H1 (cell line): ENCODE measurements at regions not wholly inside any gene's neighbourhood (a gene's known extent, or its start where the extent isn't known, plus 50 kb on each side); places are given as distances from the start of the nearest gene placed in this dataset.

ENCODE experiments used
- CTCF ChIA-PET: fragments of 300-600 bp; sonication (Branson Sonifier 250); formaldehyde crosslinking; loops from one replicate; lab custom pipeline; 2021; ENCODE audit not compliant: partially characterized antibody; lab: Charles Lee
- POLR2A ChIA-PET: fragments of 300-600 bp; sonication (Branson Sonifier 250); formaldehyde crosslinking; loops from one replicate; lab custom pipeline; 2021; ENCODE audit warnings: inconsistent platforms; ENCODE audit not compliant: partially characterized antibody; lab: Charles Lee
- DNase-seq, 2 experiments: peaks; one replicate each; pipeline versions ENCODE4 v3.0.0 to v3.0.0-alpha.2; 2010 to 2022; ENCODE audit warnings: low spot score in 2 of 2, low read depth in 1 of 2, mixed read lengths in 1 of 2
- FAIRE-seq: peaks from 2 replicates; lab custom pipeline; 2011; peaks lifted over from hg19 to GRCh38; lab: Jason Lieb, UNC
- H2AFZ ChIP-seq: 2 replicates; pipeline ENCODE4 v1.8.1; 2012; ENCODE audit warnings: low read length, inconsistent platforms
- H2AK5ac ChIP-seq: 2 replicates; pipeline ENCODE4 v1.6.1; 2013; ENCODE audit warnings: low read depth, low read length
- H2BK120ac ChIP-seq: replicated peaks from 2 replicates; pipeline ENCODE3; 2013; ENCODE audit warnings: low read depth, low read length, inconsistent platforms
- H2BK12ac ChIP-seq: 2 replicates; pipeline ENCODE4 v1.6.1; 2013; ENCODE audit warnings: low read depth, low read length
- H2BK15ac ChIP-seq: 2 replicates; pipeline ENCODE4 v1.6.1; 2013; ENCODE audit warnings: low read length
- H2BK20ac ChIP-seq: 2 replicates; pipeline ENCODE4 v1.6.1; 2013; ENCODE audit warnings: low read length
- H2BK5ac ChIP-seq: 2 replicates; pipeline ENCODE4 v1.6.1; 2013; ENCODE audit warnings: low read depth, low read length
- H3K14ac ChIP-seq: 2 replicates; pipeline ENCODE4 v1.6.1; 2013; ENCODE audit warnings: inconsistent platforms; ENCODE audit not compliant: insufficient read length
- H3K18ac ChIP-seq: 2 replicates; pipeline ENCODE4 v1.6.1; 2013; ENCODE audit warnings: low read length; ENCODE audit errors: extremely low read depth
- H3K23ac ChIP-seq: 2 replicates; pipeline ENCODE4 v1.6.1; 2013; ENCODE audit warnings: inconsistent platforms; ENCODE audit not compliant: insufficient read length
- H3K23me2 ChIP-seq: 2 replicates; pipeline ENCODE4 v1.6.1; 2013; ENCODE audit warnings: low read depth, low read length
- H3K27ac ChIP-seq: 2 replicates; pipeline ENCODE4 v1.6.1; 2011; ENCODE audit warnings: low read depth, low read length, inconsistent platforms
- H3K27me3 ChIP-seq, 4 experiments: replicated peaks in 1 of 4; 1 replicate in 1 of 4; 2 replicates in 3 of 4; pipeline versions ENCODE4 v1.6.1 to v1.8.1; 2011 to 2013; ENCODE audit warnings: low read length in 3 of 4, mild to moderate bottlenecking in 3 of 4, inconsistent platforms in 2 of 4, mixed read lengths in 2 of 4, moderate library complexity in 1 of 4; ENCODE audit not compliant: control insufficient read depth in 3 of 4, insufficient read depth in 3 of 4; ENCODE audit errors: extremely low read depth in 1 of 4
- H3K36me3 ChIP-seq, 4 experiments: 2 replicates each; pipeline versions ENCODE4 v1.6.1 to v1.8.1; 2011 to 2013; ENCODE audit warnings: mild to moderate bottlenecking in 4 of 4, low read length in 3 of 4, moderate library complexity in 2 of 4, control low read depth in 1 of 4, inconsistent platforms in 1 of 4; ENCODE audit not compliant: insufficient read depth in 4 of 4, control insufficient read depth in 2 of 4
- H3K4ac ChIP-seq: replicated peaks from 2 replicates; pipeline ENCODE3; 2013; ENCODE audit warnings: low read length, low read depth, mixed read lengths, inconsistent platforms; ENCODE audit not compliant: insufficient read length
- H3K4me1 ChIP-seq, 4 experiments: replicated peaks in 1 of 4; 1 replicate in 1 of 4; 2 replicates in 3 of 4; pipeline versions ENCODE4 v1.6.1 to v1.8.1; 2011 to 2013; ENCODE audit warnings: low read length in 3 of 4, inconsistent platforms in 2 of 4, mixed read lengths in 1 of 4; ENCODE audit not compliant: insufficient read depth in 4 of 4, control insufficient read depth in 3 of 4
- H3K4me2 ChIP-seq, 2 experiments: 2 replicates each; pipeline versions ENCODE4 v1.6.1 to v1.8.1; 2011 to 2013; ENCODE audit warnings: low read depth in 2 of 2, low read length in 2 of 2, control low read depth in 1 of 2, inconsistent platforms in 1 of 2, mild to moderate bottlenecking in 1 of 2; ENCODE audit not compliant: insufficient read depth in 1 of 2
- H3K4me3 ChIP-seq, 4 experiments: fragments of 200-600, 300-600 bp in 1 of 4; sonication (generic), shearing (Covaris generic), sonication (Bioruptor Twin) in 1 of 4; 2 replicates each; pipeline versions ENCODE4 v1.5.1 to v1.8.1; 2011 to 2016; ENCODE audit warnings: low read length in 4 of 4, low read depth in 3 of 4, control low read depth in 2 of 4, inconsistent platforms in 2 of 4, mild to moderate bottlenecking in 2 of 4, mixed read lengths in 1 of 4, moderate library complexity in 1 of 4; ENCODE audit not compliant: insufficient read depth in 2 of 4; ENCODE audit errors: extremely low read depth in 1 of 4
- H3K56ac ChIP-seq: replicated peaks from 2 replicates; pipeline ENCODE3; 2013; ENCODE audit warnings: low read depth, mild to moderate bottlenecking, mixed read lengths, low read length, inconsistent platforms; ENCODE audit not compliant: insufficient read length
- H3K79me1 ChIP-seq: 2 replicates; pipeline ENCODE4 v1.6.1; 2013; ENCODE audit warnings: low read depth, low read length, control low read depth
- H3K79me2 ChIP-seq, 2 experiments: 2 replicates each; pipeline versions ENCODE4 v1.6.1 to v1.8.1; 2012 to 2013; ENCODE audit warnings: low read length in 2 of 2, mild to moderate bottlenecking in 2 of 2, inconsistent platforms in 1 of 2; ENCODE audit not compliant: insufficient read depth in 2 of 2, control insufficient read depth in 1 of 2
- H3K9ac ChIP-seq, 4 experiments: replicated peaks in 1 of 4; 1 replicate in 1 of 4; 2 replicates in 3 of 4; pipeline versions ENCODE4 v1.6.1 to v1.8.1; 2011 to 2013; ENCODE audit warnings: low read depth in 3 of 4, low read length in 3 of 4, control low read depth in 2 of 4, mild to moderate bottlenecking in 2 of 4, moderate library complexity in 2 of 4, inconsistent platforms in 1 of 4; ENCODE audit errors: extremely low read depth in 1 of 4
- H3K9me3 ChIP-seq, 2 experiments: 2 replicates each; pipeline versions ENCODE4 v1.6.1 to v1.8.1; 2012 to 2013; ENCODE audit warnings: mild to moderate bottlenecking in 2 of 2, moderate library complexity in 2 of 2, control low read depth in 1 of 2, inconsistent platforms in 1 of 2, low read depth in 1 of 2, low read length in 1 of 2, mixed read lengths in 1 of 2; ENCODE audit not compliant: insufficient read depth in 2 of 2
- H4K20me1 ChIP-seq, 2 experiments: replicated peaks in 1 of 2; 2 replicates each; pipeline versions ENCODE3 to v1.8.1; 2011 to 2013; ENCODE audit warnings: inconsistent platforms in 2 of 2, low read length in 2 of 2, mild to moderate bottlenecking in 1 of 2; ENCODE audit not compliant: insufficient read depth in 2 of 2, control insufficient read depth in 1 of 2
- H4K5ac ChIP-seq: 2 replicates; pipeline ENCODE4 v1.6.1; 2013; ENCODE audit warnings: low read length, low read depth, mixed read lengths, inconsistent platforms; ENCODE audit not compliant: insufficient read length
- H4K8ac ChIP-seq: 2 replicates; pipeline ENCODE4 v1.8.0; 2013; ENCODE audit warnings: mild to moderate bottlenecking, moderate library complexity, low read length, inconsistent platforms; ENCODE audit not compliant: insufficient read depth; ENCODE audit errors: extremely low read depth
- H4K91ac ChIP-seq: replicated peaks from 2 replicates; pipeline ENCODE3; 2013; ENCODE audit warnings: low read length, mixed read lengths, inconsistent platforms; ENCODE audit not compliant: insufficient read length
- BCL11A ChIP-seq, 2 experiments: IDR thresholded peaks; one replicate each; pipeline ENCODE4 v1.6.1; 2011; ENCODE audit warnings: low read depth in 2 of 2, low read length in 2 of 2, mild to moderate bottlenecking in 2 of 2
- CEBPB ChIP-seq: IDR thresholded peaks from 2 replicates; pipeline ENCODE4 v1.6.1; 2012; ENCODE audit warnings: low read depth, low read length
- FOSL1 ChIP-seq: IDR thresholded peaks from 2 replicates; pipeline ENCODE4 v1.6.1; 2011; ENCODE audit warnings: mild to moderate bottlenecking, low read depth, low read length, moderate library complexity; ENCODE audit not compliant: insufficient read depth
- GABPA ChIP-seq: IDR thresholded peaks from 2 replicates; pipeline ENCODE4 v1.6.1; 2011; ENCODE audit warnings: mild to moderate bottlenecking, low read length, moderate library complexity, borderline replicate concordance; ENCODE audit not compliant: insufficient read depth
- JUN ChIP-seq: IDR thresholded peaks from 2 replicates; pipeline ENCODE4 v1.6.1; 2011; ENCODE audit warnings: low read depth, mild to moderate bottlenecking, improper control_type of control experiment, low read length
- MAFK ChIP-seq: IDR thresholded peaks from 2 replicates; pipeline ENCODE4 v1.6.1; 2012; ENCODE audit warnings: low read depth, mild to moderate bottlenecking, improper control_type of control experiment, low read length
- SP1 ChIP-seq: IDR thresholded peaks from 2 replicates; pipeline ENCODE4 v1.6.1; 2011; ENCODE audit warnings: low read depth, low read length
- SP4 ChIP-seq: IDR thresholded peaks from 2 replicates; pipeline ENCODE4 v1.6.1; 2012; ENCODE audit warnings: low read length, inconsistent platforms
- SRF ChIP-seq: IDR thresholded peaks from 2 replicates; pipeline ENCODE4 v1.6.1; 2011; ENCODE audit warnings: mild to moderate bottlenecking, low read depth, low read length, moderate library complexity
- TAF1 ChIP-seq: IDR thresholded peaks from 2 replicates; pipeline ENCODE4 v1.6.1; 2011; ENCODE audit warnings: mild to moderate bottlenecking, low read depth, low read length
- YY1 ChIP-seq: IDR thresholded peaks from 2 replicates; pipeline ENCODE4 v1.6.1; 2011; ENCODE audit warnings: low read depth, mild to moderate bottlenecking, low read length
- ZNF274 ChIP-seq: IDR thresholded peaks from 2 replicates; pipeline ENCODE4 v1.7.0; 2012; ENCODE audit warnings: low read length, borderline replicate concordance; ENCODE audit errors: extremely low read depth
- WGBS, 2 experiments: shearing (Covaris generic) in 1 of 2; methylation state at CpG; one replicate each; pipeline versions ENCODE4 v1.1.6 to v1.1.7; 2013 to 2015; ENCODE audit warnings: low lambda C conversion rate in 2 of 2, mixed read lengths in 2 of 2, inconsistent platforms in 1 of 2, low coverage in 1 of 2, missing lambda C conversion rate in 1 of 2; ENCODE audit not compliant: insufficient replicate concordance in 2 of 2, insufficient coverage in 1 of 2, insufficient read length in 1 of 2; ENCODE audit errors: extremely low coverage in 1 of 2, missing lambda C conversion rate in 1 of 2; 5-methylcytosine and 5-hydroxymethylcytosine counted together

- H4K5ac ChIP-seq, result no peak overlapping the region
- CTCF ChIA-PET, result interaction anchor here (0.6 to 5.6 kb wide), 5 partner anchors 13 to 246 kb away, joined by 3 to 51 read pairs (median 3); no protein-coding TSS in a partner anchor
- H3K4ac ChIP-seq, result no peak overlapping the region
- no peaks in the 10 kb centered on the region for H4K20me1 ChIP-seq
- no peaks in the 10 kb centered on the region for H3K23me2 ChIP-seq
- no peak for DNase-seq
- POLR2A ChIA-PET, result interaction anchor here (0.6 kb wide), 1 partner anchor 88 kb away, joined by 3 read pairs; no protein-coding TSS in a partner anchor
- H3K18ac ChIP-seq, result no peak overlapping the region
- H3K27ac ChIP-seq, result no peak overlapping the region
- H3K79me1 ChIP-seq, result no peaks in the 10 kb centered on the region
- FAIRE-seq, result no peak
- no peak overlapping the region for H3K4me3 ChIP-seq
- no peaks in the 10 kb centered on the region for H3K9me3 ChIP-seq
- H2BK5ac ChIP-seq, result no peak overlapping the region
- 95% methylated on average over 24 of the region's 24 CpGs; no CpG with 5 or more reads in 1 of the 2 experiments for WGBS, 2 experiments
- H3K27me3 ChIP-seq, result no peaks in the 10 kb centered on the region
- no peak overlapping the region for H2BK20ac ChIP-seq
- H4K91ac ChIP-seq, result no peak overlapping the region
- no peak overlapping the region for H3K14ac ChIP-seq
- H3K4me1 ChIP-seq, result no peaks in the 10 kb centered on the region
- H4K8ac ChIP-seq, result peak overlapping the region; percentile 73; the same call in 1 of the 2 replicates
- H2BK12ac ChIP-seq, result no peak overlapping the region
- H3K23ac ChIP-seq, result no peak overlapping the region
- H2BK15ac ChIP-seq, result no peak overlapping the region
- H3K4me2 ChIP-seq, result no peak overlapping the region
- H2BK120ac ChIP-seq, result no peak overlapping the region
- H2AFZ ChIP-seq, result peak overlapping the region; percentile 88
- H2AK5ac ChIP-seq, result no peak overlapping the region
- H3K56ac ChIP-seq, result no peak overlapping the region
- H3K79me2 ChIP-seq, result no peaks in the 10 kb centered on the region
- H3K9ac ChIP-seq, result no peak overlapping the region; a peak in 1 of 7 replicates
- no peaks in the 10 kb centered on the region for H3K36me3 ChIP-seq
- no peak for TF ChIP-seq CEBPB
- TF ChIP-seq SP4, result no peak
- no peak for TF ChIP-seq MAFK
- no peak for TF ChIP-seq ZNF274
- no peak for TF ChIP-seq FOSL1
- TF ChIP-seq SP1, result no peak
- TF ChIP-seq BCL11A (IDR thresholded peaks at IDR 0.05; ENCODE audit: low read depth in 2 of 2, low read length in 2 of 2), result no peak
- no peak for TF ChIP-seq TAF1
- TF ChIP-seq GABPA, result no peak
- TF ChIP-seq JUN, result no peak
- TF ChIP-seq YY1, result no peak
- TF ChIP-seq SRF, result no peak
Observed at GRCh38 chr16:49969091-49970030, 55.7 kb upstream of the CNEP1R1 start.
